ENCODE measurements at regions not wholly inside any gene's neighbourhood (a gene's known extent, or its start where the extent isn't known, plus 50 kb on each side); places are given as distances from the start of the nearest gene placed in this dataset.

- TF ChIP-seq, protein P1, sequence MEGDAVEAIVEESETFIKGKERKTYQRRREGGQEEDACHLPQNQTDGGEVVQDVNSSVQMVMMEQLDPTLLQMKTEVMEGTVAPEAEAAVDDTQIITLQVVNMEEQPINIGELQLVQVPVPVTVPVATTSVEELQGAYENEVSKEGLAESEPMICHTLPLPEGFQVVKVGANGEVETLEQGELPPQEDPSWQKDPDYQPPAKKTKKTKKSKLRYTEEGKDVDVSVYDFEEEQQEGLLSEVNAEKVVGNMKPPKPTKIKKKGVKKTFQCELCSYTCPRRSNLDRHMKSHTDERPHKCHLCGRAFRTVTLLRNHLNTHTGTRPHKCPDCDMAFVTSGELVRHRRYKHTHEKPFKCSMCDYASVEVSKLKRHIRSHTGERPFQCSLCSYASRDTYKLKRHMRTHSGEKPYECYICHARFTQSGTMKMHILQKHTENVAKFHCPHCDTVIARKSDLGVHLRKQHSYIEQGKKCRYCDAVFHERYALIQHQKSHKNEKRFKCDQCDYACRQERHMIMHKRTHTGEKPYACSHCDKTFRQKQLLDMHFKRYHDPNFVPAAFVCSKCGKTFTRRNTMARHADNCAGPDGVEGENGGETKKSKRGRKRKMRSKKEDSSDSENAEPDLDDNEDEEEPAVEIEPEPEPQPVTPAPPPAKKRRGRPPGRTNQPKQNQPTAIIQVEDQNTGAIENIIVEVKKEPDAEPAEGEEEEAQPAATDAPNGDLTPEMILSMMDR (conservative IDR thresholded peaks at IDR 0.05; ENCODE audit: low read length) = no peak
- no peak for TF ChIP-seq EZH2phosphoT487 (IDR thresholded peaks at IDR 0.05; ENCODE audit: borderline replicate concordance, low read depth, low read length)
Observed at GRCh38 chr5:99621772-99622681, 693.2 kb upstream of the CHD1 start.
